Fibroblast of lung (primary cell): ENCODE measurements at regions not wholly inside any gene's neighbourhood (a gene's known extent, or its start where the extent isn't known, plus 50 kb on each side); places are given as distances from the start of the nearest gene placed in this dataset.

Experiments used
- CTCF ChIP-seq, 2 donors: IDR thresholded peaks in 1 of 2; conservative IDR thresholded peaks in 1 of 2; 1 replicate in 1 of 2; 2 replicates in 1 of 2; pipeline ENCODE4 v1.5.1; 2011 to 2012; ENCODE audit warnings: low read length in 2 of 2, control low read depth in 1 of 2, inconsistent platforms in 1 of 2, low read depth in 1 of 2, mild to moderate bottlenecking in 1 of 2
- EZH2 ChIP-seq: IDR thresholded peaks from 2 replicates; pipeline ENCODE4 v1.5.1; 2012; ENCODE audit warnings: low read length, control low read depth, mild to moderate bottlenecking; ENCODE audit errors: missing control alignments

GRCh38 chr18:39184176-39184575 is 1618.6 kb upstream of the CELF4 start:
- no peak for TF ChIP-seq CTCF (conservative IDR thresholded peaks at IDR 0.05 in 1 of 2, IDR thresholded peaks at IDR 0.05 in 1 of 2; ENCODE audit: low read depth in 1 of 2, low read length in 2 of 2)
- TF ChIP-seq EZH2: no peak
